Hematopoietic multipotent progenitor cell treated with erythropoietin and hydrocortisone succinate and interleukin-3 and kit ligand, for 6 days (in vitro differentiated cells): ENCODE measurements at regions not wholly inside any gene's neighbourhood (a gene's known extent, or its start where the extent isn't known, plus 50 kb on each side); places are given as distances from the start of the nearest gene placed in this dataset.
"Not testable (repeated sequence)": the region's sequence is repeated elsewhere in the genome, so short reads cannot be mapped to it uniquely, and the experiment has no call there.

Experiments used
- DNase-seq: peaks from one replicate; pipeline ENCODE4 v3.0.0-alpha.2; 2015

DNA sequence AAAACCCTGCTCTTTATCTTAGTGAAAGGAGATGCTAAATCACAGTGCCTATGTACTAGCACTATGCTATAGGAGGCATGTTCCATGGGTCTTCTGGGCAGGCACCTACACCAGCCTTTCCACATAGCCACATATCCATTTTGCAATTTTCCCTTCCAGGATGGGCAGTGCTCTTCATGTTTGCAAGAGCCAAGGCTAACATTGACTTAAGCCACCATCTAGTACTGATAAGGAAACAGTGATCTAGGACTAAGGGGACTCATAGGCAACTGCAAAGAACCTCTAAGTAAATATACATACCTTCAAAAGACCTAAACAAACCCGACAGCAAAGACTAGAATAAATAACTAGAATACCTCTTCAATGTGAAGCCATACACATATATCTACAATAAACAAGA is 919.7 kb upstream of the GYPC start:
- DNase-seq: no peak

- peak; percentile 24 for DNase-seq
Observed at GRCh38 chr2:125745514-125745913, 910.4 kb upstream of the GYPC start.

DNA sequence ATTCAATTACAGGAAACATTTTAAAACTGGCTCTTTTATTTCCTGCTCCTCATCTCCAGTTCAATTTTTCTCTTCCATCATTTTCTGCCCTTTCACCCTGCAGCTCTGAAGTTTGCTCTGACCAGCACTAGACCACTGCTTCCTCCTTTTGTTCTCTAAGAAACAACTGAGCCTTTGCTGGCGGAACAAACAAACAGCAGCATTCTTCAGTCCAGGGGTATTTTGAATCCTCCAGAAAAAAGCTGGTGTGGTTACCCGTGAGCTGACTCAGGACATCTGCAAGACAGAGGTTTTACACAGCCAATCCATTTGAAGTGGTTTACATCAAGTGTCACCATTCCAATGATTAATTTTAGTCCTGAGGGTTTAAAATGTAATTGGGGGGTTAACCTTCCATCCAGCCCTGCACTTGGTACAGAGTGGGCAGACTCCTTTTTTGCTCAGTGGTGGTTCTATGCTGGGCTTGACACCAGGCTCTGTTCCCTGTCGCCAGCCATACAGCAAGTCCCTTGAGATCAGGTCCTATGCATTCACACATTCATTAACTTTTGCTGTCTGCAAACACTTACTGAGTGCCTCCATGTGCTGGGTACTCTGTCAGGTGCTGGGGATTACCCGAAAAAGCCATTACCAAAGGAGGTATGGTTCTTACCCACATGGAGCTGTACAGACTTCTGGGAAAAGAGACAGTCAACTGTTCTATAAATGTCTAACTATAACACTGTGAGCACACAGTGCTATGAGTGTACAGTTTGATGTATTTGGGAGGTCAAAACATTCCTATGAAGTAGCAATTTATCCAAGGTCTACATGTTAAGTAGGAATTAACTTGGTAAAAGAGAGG is 909.4 kb upstream of the GYPC start:
- DNase-seq: no peak

GRCh38 chr2:125747165-125747425 is 908.9 kb upstream of the GYPC start:
- DNase-seq: no peak

- DNase-seq: no peak
Observed at GRCh38 chr2:125756431-125756830, 899.5 kb upstream of the GYPC start.

DNA sequence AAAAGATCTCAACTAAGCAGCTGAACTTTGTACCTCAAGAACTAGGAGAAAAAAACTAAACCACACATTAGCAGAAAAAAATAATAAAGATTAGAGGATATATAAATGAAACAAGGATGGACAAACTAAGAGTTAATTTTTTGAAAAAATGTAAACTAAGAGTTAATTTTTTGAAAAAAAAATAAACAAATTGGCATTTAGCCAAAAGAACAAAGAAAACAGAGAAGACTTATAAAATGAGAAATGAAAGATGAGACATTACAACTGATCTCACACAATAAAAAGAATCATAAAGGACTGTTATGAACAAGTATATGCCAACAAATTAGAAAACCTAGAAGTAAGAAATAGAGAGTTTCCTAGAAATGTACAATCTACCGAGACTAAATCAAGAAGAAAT is 859.2 kb upstream of the GYPC start:
- DNase-seq: no peak

DNA sequence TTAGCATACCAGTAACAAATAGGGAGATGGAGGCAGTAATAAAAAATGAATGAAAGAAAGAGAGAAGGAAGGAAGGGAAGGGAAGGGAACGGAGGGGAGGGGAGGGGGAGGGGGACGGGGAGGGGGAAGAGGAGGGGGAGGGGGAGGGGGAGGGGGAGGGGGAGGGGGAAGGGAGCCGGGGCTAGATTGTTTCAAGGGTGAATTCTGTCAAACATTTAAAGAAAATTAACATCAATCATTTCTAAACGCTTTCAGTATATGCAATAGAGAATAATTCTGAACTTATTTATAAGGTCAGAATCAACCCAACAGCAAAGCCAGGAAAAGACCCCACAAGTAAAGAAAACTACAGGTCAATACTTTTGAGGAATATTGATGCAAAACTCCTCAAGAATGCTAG is 858.8 kb upstream of the GYPC start:
- no peak for DNase-seq

DNA sequence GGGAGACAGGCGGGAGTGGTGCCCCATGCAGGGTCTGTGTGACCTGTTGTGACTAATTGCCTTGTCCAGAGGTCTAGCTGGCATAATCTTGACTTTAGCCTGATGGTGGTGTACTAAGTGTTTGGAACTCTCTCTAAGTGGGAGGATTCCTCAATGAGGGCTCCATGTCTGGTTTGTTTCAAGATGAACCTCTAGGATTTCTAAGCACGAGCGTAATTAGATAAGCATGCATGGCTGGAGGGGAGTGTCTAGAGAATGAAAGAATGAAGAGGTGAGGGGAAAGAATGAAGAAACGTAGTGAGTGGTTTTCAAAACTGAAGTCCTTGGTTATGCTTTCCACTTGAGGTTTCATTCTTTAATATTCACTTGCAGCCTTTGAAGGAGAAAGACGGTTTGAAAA is 833.2 kb upstream of the GYPC start:
- no peak for DNase-seq

DNA sequence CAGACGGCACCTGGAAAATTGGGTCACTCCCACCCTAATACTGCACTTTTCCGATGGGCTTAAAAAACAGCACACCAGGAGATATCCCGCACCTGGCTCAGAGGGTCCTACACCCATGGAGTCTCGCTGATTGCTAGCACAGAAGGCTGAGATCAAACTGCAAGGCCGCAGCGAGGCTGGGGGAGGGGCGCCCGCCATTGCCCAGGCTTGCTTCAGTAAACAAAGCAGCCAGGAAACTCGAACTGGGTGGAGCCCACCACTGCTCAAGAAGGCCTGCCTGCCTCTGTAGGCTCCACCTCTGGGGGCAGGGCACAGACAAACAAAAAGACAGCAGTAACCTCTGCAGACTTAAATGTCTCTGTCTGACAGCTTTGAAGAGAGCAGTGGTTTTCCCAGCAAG is 830.2 kb upstream of the GYPC start:
- not testable (repeated sequence) for DNase-seq

DNA sequence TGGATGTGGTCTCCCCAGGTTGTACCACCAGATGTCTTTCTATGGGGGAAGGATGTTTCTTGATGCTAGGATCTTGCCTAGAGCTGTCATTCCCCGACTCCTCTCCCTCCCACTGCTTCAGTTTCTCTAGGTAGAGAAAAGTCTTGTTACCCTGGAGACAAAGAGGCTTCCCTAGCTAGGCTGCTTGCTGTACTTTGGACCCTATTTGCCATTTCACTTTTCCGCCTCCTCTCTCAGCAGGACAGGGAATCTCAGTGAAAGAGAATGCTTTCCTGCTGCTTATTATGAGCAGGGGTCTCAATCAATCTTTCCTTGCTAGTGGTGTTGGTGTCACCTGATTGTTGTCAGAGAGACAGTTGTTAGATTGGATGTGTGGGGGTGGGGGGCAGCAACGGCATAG is 818.8 kb upstream of the GYPC start:
- no peak for DNase-seq

DNA sequence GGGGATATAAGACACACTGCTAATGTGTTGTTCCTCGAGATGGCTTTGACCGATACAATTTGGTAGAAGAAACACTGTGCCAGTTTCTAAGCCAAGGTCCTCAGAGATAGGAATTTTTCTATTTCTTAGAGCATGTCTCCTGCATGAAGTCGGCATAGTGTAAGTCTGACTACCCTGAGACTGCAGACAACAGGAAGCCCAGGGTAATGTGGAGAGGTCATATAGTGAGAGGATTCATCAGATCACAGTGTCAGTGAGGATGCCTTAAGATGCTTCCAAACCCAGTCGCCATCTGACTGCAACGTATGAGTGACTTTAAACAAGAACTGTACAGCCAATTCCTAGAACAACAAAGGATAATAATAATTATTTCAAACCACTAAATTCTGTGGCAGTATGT is 818.3 kb upstream of the GYPC start:
- no peak for DNase-seq

GRCh38 chr2:125839945-125840344 is 816.0 kb upstream of the GYPC start:
- DNase-seq: no peak

DNA sequence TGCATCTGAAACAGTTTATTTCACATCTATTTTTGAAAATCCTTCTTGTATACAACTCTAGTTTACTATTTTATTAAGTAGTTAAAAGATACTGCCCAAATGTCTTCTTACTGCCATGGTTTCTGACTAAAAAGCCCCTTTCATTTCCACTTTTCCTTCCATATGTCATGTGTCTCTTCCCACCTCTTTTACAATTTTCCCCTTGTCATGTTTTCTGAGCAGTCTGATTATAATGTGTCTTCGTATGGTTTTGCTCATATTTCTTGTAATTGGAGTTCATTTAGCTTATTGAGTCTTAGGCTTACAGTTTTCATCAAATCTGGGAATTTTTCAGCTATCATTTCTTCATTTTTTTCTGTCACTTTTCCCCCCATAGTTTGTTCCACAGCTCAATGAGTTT is 813.9 kb upstream of the GYPC start:
- DNase-seq: no peak

- DNase-seq: no peak
Observed at GRCh38 chr2:125850541-125850940, 805.4 kb upstream of the GYPC start.

DNA sequence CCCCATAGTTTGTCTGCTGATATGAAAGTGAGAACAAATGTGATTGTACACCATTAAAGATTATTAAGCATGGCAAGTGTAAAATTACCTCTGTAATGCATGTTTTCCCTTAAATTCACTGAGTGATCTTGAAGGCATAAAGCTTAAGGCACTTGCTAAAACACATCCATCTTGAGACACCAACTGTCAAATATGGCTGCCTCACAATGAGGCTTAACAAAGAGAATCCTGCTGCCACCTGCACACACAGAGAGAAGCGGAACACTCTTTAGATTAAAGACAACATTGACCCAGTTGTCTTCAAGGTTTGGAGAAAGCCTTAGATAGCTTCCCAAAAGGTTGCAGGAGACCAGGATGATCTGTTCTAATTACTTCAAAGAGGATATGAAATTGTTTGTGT is 803.6 kb upstream of the GYPC start:
- DNase-seq: no peak

- DNase-seq: no peak
Observed at GRCh38 chr2:125853626-125854025, 802.3 kb upstream of the GYPC start.

DNA sequence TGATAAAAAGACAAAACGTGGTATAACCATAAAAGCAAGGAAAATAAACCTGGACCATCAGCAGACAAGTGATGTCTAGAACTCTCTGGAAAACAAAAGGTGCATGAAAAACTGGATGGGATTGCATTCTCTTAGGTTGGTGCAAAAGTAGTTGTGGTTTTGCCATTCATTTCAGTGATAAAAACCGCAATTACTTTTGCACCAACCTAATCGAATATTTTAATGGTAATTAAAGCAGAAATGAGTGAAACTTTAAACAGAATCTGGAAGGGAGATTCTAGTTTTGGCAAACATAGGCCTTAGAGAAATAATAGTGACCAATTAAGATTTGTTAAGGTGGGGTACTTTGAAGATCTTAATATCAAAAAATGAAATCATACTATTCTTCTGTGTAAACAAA is 800.8 kb upstream of the GYPC start:
- DNase-seq: no peak

DNA sequence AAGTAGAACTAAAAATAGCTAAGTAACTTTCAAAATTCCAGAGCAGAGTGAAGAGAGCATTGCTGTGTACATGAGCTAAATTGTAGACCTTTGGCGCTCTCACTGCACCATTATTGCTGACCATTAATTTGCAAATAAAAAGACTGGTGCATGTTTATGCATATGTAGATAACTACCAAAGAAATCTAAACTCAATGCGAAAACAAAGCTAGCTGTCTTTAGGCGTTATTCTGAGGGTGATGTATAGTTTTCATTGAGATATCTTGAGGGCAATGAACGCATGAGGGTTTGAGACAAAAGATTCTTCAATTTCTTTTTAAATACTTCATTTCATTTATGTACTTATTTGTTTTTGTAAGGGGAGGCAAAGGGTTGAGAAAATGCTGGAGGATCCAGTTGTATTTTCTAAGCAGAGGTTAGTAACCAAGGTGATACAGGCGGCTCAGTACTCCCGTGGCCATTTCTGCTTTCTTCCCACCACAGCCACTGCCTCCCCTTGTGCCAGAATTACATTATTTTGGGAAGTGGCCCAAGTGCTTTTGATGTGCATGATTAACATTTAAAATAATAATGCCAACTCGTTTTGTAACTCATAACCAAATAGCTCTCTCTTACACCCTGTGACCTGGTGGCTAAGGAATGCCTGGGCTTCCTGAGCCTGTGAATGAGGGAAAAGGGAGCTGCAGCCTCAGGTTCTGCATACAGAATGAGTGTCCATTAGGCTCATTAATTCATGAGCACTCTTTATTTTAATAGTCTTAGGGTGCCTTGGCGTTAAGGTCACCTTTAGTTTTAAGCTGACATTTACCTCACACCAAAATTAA is 797.8 kb upstream of the GYPC start:
- DNase-seq: no peak

GRCh38 chr2:125861461-125861860 is 794.5 kb upstream of the GYPC start:
- DNase-seq: no peak

DNA sequence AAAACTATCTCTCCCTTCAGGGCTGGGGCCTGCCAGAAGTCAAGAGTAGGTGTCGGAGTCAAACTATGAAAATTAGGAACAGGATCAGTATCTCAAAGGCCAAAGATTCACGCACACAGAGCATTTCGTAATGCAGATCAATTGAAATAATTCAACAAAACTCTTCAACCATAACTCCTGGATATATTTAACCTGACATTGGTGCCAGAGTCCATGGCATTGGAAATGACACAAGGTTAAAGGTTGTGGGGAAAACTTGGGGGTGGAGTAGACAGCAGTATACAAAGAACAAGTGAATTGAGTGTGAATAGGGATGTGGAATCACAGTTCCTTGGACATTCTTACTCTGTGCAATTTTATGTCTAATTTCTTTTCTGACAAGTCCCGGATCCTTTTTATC is 788.0 kb upstream of the GYPC start:
- DNase-seq: no peak

DNA sequence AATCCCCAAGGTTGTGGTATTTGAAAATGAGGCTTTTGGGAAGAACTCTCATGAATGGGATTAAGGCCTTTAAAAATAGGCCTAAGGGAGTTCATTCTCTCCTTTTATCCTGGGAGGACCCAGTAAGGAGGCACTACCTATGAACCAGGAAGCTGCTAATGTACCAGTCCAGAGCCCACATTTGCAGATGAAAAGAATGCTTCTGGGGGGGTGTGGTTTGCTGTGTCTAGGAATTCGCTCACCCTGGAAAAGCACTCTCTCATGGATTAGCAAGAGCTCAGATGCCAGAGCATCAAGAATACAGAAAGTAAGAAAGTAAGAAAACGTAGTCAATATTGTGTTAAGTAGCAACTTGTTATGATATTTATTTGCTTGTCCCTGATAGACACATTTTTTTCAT is 785.7 kb upstream of the GYPC start:
- DNase-seq: no peak

DNA sequence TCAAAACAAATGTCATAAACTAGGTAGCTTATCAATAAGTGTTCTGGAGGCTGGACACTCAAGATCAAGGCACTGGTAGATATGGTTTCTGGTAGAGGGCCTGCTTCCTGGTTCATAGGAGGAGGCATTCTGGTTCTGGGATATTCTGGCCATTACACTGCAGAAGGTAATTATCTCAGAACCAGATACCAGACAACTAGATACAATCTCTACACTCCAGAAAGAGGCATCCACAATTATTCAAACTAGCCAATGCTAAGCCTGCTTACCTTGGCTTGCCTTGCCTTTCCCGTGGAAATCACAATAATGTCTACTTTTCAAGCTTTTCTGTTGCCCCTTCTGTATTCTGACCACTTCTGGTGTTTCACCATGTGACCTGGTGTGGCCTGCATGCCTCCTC is 785.2 kb upstream of the GYPC start:
- DNase-seq: no peak

GRCh38 chr2:125874564-125874963 is 781.4 kb upstream of the GYPC start:
- no peak for DNase-seq

DNA sequence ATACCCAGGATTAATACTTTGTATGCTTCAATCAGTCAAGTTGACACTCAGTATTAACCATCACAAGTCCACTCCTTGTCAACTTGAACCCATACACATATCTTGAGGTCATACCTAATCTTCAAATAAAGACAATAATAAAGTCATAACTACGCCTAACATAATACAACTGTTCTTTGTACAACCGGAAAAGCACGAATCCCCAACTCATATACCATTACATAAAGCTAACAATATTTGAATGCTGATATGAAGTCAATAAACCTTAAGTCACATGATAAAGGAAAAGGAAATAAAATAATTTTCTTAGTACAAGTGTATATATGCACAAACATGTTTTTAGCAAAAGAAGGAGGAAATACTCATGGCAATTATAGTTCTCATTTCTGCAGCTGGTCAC is 770.6 kb upstream of the GYPC start:
- no peak for DNase-seq

DNA sequence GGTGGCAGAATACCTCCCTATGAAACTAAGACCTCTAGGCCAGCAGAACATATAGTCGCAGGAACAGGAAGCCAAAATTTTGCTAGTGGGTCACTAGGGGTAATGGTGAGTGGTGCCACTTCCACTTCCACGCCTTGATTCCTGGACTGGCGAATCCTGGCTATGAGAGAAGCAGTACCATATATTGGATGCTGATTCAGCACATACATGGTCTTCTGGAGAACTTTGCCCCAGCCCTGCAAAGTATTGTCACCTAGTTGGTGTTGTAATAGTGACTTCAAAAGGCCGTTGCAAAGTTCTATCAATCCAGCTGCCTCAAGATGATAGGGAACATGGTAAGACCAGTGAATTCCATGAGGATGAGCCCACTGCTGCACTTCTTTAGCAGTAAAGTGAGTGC is 769.8 kb upstream of the GYPC start:
- no peak for DNase-seq
